Liver (tissue), 3 donors: ENCODE measurements at regions not wholly inside any gene's neighbourhood (a gene's known extent, or its start where the extent isn't known, plus 50 kb on each side); places are given as distances from the start of the nearest gene placed in this dataset.

ENCODE experiments used
- FOXA1 ChIP-seq: IDR thresholded peaks from 2 replicates; pipeline ENCODE4 v1.6.1; 2016; ENCODE audit warnings: antibody characterized with exemption
- HNF4G ChIP-seq: IDR thresholded peaks from 2 replicates; pipeline ENCODE4 v1.6.1; 2016; ENCODE audit warnings: antibody characterized with exemption
- JUND ChIP-seq, 2 donors: IDR thresholded peaks; 2 replicates each; pipeline ENCODE4 v1.6.1; 2016; ENCODE audit warnings: antibody characterized with exemption in 2 of 2
- TAF1 ChIP-seq: conservative IDR thresholded peaks from 2 replicates; pipeline ENCODE4 v1.6.1; 2016; ENCODE audit warnings: antibody characterized with exemption, mild to moderate bottlenecking
- YY1 ChIP-seq: IDR thresholded peaks from 2 replicates; pipeline ENCODE4 v1.6.1; 2016; ENCODE audit warnings: antibody characterized with exemption, mild to moderate bottlenecking
- TF ChIP-seq, protein P1 (sequence below): fragments of 150-350 bp; IDR thresholded peaks from 2 replicates; pipeline ENCODE4 v1.5.1; 2017; ENCODE audit warnings: improper control_type of control experiment, low read depth, low read length; ENCODE audit not compliant: missing input control
- TF ChIP-seq, protein P2 (sequence below): IDR thresholded peaks from 2 replicates; pipeline ENCODE4 v1.6.1; 2016; ENCODE audit warnings: antibody characterized with exemption, mild to moderate bottlenecking
- TF ChIP-seq, protein P3 (sequence below): IDR thresholded peaks from 2 replicates; pipeline ENCODE4 v1.6.1; 2016; ENCODE audit warnings: antibody characterized with exemption
- donor health status: healthy.
- donor health status: healthy.

DNA sequence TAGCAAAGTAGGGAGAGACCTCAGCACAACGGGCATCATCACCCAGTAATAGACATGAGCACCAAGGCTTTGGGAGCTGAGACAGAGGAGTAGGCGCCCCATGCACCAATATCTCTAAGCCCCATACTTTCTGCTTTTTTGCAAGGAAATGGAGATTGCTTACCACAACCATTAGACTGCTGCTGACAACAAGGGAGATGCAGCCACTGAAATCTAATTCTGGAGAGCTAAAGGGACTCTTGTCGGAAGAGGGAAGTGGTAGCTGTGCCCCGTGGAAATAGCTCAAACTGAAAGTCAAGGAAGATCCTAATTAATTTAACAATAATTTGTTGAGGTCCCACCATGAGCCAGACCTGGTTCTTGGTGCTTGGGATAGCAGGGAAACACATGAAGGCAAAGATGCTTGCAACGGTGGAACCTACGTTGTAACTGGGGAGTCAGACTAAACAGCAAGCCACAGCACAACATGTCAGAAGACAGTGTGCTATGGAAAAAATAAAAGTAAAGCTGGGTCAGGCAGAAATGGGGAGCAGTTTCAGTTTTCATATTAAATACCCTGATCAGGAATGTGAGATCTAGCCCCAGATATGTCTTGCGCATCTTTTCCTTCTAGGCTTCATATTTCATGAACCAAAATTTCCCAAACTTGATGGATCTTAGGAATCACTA, 1131.0 kb downstream of the BCL11B start:
- TF ChIP-seq, protein P1, sequence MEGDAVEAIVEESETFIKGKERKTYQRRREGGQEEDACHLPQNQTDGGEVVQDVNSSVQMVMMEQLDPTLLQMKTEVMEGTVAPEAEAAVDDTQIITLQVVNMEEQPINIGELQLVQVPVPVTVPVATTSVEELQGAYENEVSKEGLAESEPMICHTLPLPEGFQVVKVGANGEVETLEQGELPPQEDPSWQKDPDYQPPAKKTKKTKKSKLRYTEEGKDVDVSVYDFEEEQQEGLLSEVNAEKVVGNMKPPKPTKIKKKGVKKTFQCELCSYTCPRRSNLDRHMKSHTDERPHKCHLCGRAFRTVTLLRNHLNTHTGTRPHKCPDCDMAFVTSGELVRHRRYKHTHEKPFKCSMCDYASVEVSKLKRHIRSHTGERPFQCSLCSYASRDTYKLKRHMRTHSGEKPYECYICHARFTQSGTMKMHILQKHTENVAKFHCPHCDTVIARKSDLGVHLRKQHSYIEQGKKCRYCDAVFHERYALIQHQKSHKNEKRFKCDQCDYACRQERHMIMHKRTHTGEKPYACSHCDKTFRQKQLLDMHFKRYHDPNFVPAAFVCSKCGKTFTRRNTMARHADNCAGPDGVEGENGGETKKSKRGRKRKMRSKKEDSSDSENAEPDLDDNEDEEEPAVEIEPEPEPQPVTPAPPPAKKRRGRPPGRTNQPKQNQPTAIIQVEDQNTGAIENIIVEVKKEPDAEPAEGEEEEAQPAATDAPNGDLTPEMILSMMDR = no peak
- no peak for TF ChIP-seq HNF4G
- TF ChIP-seq TAF1 = no peak
- TF ChIP-seq, protein P2, sequence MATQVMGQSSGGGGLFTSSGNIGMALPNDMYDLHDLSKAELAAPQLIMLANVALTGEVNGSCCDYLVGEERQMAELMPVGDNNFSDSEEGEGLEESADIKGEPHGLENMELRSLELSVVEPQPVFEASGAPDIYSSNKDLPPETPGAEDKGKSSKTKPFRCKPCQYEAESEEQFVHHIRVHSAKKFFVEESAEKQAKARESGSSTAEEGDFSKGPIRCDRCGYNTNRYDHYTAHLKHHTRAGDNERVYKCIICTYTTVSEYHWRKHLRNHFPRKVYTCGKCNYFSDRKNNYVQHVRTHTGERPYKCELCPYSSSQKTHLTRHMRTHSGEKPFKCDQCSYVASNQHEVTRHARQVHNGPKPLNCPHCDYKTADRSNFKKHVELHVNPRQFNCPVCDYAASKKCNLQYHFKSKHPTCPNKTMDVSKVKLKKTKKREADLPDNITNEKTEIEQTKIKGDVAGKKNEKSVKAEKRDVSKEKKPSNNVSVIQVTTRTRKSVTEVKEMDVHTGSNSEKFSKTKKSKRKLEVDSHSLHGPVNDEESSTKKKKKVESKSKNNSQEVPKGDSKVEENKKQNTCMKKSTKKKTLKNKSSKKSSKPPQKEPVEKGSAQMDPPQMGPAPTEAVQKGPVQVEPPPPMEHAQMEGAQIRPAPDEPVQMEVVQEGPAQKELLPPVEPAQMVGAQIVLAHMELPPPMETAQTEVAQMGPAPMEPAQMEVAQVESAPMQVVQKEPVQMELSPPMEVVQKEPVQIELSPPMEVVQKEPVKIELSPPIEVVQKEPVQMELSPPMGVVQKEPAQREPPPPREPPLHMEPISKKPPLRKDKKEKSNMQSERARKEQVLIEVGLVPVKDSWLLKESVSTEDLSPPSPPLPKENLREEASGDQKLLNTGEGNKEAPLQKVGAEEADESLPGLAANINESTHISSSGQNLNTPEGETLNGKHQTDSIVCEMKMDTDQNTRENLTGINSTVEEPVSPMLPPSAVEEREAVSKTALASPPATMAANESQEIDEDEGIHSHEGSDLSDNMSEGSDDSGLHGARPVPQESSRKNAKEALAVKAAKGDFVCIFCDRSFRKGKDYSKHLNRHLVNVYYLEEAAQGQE = no peak
- TF ChIP-seq YY1 = no peak
- TF ChIP-seq JUND (IDR thresholded peaks at IDR 0.05) = no peak
- TF ChIP-seq FOXA1 = no peak
- TF ChIP-seq, protein P3, sequence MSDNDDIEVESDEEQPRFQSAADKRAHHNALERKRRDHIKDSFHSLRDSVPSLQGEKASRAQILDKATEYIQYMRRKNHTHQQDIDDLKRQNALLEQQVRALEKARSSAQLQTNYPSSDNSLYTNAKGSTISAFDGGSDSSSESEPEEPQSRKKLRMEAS = no peak
